B cell (primary cell): ENCODE measurements at regions not wholly inside any gene's neighbourhood (a gene's known extent, or its start where the extent isn't known, plus 50 kb on each side); places are given as distances from the start of the nearest gene placed in this dataset.

Source experiments
- ATAC-seq: fragments of 200-7000 bp; cut with Tn5 transposase; one replicate; pipeline ENCODE4 v1.10.0; 2021; ENCODE audit warnings: low read depth, mild to moderate bottlenecking, moderate number of reproducible peaks, moderate library complexity
- CTCF ChIA-PET: fragments of 350-600 bp; sonication (Branson Sonifier 250); formaldehyde crosslinking; loops from one replicate; lab custom pipeline; 2021; ENCODE audit warnings: antibody characterized with exemption, inconsistent platforms; lab: Charles Lee
- POLR2A ChIA-PET: fragments of 350-600 bp; sonication (Branson Sonifier 250); formaldehyde crosslinking; loops from one replicate; lab custom pipeline; 2021; ENCODE audit warnings: antibody characterized with exemption; lab: Charles Lee
- DNase-seq: peaks from one replicate; pipeline ENCODE4 v3.0.0; 2013
- H2AFZ ChIP-seq: 2 replicates; pipeline ENCODE4 v1.6.1; 2012; ENCODE audit warnings: mild to moderate bottlenecking, low read depth, low read length; ENCODE audit not compliant: insufficient read depth, poor library complexity, severe bottlenecking
- H3K27ac ChIP-seq, 2 donors: 1 replicate in 1 of 2; 2 replicates in 1 of 2; pipeline ENCODE4 v1.5.1; 2012 to 2013; ENCODE audit warnings: low read length in 2 of 2, mild to moderate bottlenecking in 2 of 2, moderate library complexity in 1 of 2
- H3K27me3 ChIP-seq, 4 experiments: fragments of 200-600 bp in 1 of 4; sonication (generic) in 1 of 4; replicated peaks in 1 of 4; 1 replicate in 2 of 4; 2 replicates in 2 of 4; pipeline versions ENCODE4 v1.6.1 to v1.7.0; 2013 to 2016; ENCODE audit warnings: low read length in 3 of 4, mild to moderate bottlenecking in 2 of 4, mixed read lengths in 1 of 4, moderate library complexity in 1 of 4; ENCODE audit not compliant: insufficient read depth in 4 of 4, control insufficient read depth in 3 of 4; ENCODE audit errors: control extremely low read depth in 1 of 4
- H3K36me3 ChIP-seq, 2 experiments: replicated peaks in 1 of 2; 1 replicate in 1 of 2; 2 replicates in 1 of 2; pipeline versions ENCODE4 v1.6.1 to v1.7.1; 2013; ENCODE audit warnings: low read length in 1 of 2; ENCODE audit not compliant: insufficient read depth in 2 of 2, control insufficient read depth in 1 of 2; ENCODE audit errors: control extremely low read depth in 1 of 2, extremely low read depth in 1 of 2
- H3K4me1 ChIP-seq, 2 donors: fragments of 200-600 bp in 1 of 2; sonication (generic) in 1 of 2; 1 replicate in 1 of 2; 2 replicates in 1 of 2; pipeline versions ENCODE4 v1.5.1 to v1.6.1; 2013 to 2017; ENCODE audit warnings: low read length in 2 of 2; ENCODE audit not compliant: control insufficient read depth in 2 of 2, insufficient read depth in 2 of 2
- H3K4me2 ChIP-seq: replicated peaks from 2 replicates; pipeline ENCODE3; 2012; ENCODE audit warnings: mild to moderate bottlenecking, low read depth, low read length; ENCODE audit not compliant: poor library complexity, severe bottlenecking
- H3K4me3 ChIP-seq, 5 experiments: fragments of 200-600 bp in 1 of 5; sonication (generic) in 1 of 5; 1 replicate in 3 of 5; 2 replicates in 2 of 5; pipeline versions ENCODE4 v1.5.1 to v1.7.0; 2011 to 2016; ENCODE audit warnings: low read length in 4 of 5, mild to moderate bottlenecking in 4 of 5, low read depth in 2 of 5, control low read depth in 1 of 5, moderate library complexity in 1 of 5; ENCODE audit not compliant: insufficient read depth in 1 of 5; ENCODE audit errors: control extremely low read depth in 1 of 5, extremely low read depth in 1 of 5
- H3K79me2 ChIP-seq: fragments of 200-600 bp; sonication (generic); one replicate; pipeline ENCODE4 v1.6.0; 2016; ENCODE audit warnings: low read length; ENCODE audit not compliant: control insufficient read depth, insufficient read depth
- H3K9ac ChIP-seq: fragments of 200-600 bp; sonication (generic); 2 replicates; pipeline ENCODE4 v1.6.1; 2017; ENCODE audit warnings: mild to moderate bottlenecking, low read length, moderate library complexity
- H3K9me3 ChIP-seq, 3 donors: one replicate each; pipeline versions ENCODE4 v1.6.1 to v1.7.1; 2013; ENCODE audit warnings: low read length in 2 of 3; ENCODE audit not compliant: control insufficient read depth in 2 of 3, insufficient read depth in 1 of 3; ENCODE audit errors: control extremely low read depth in 1 of 3
- H4K20me1 ChIP-seq: 2 replicates; pipeline ENCODE4 v1.6.0; 2012; ENCODE audit warnings: mild to moderate bottlenecking, low read length; ENCODE audit not compliant: insufficient read depth, control insufficient read depth, poor library complexity, severe bottlenecking
- H3K27ac Mint-ChIP-seq: one replicate; pipeline ENCODE4 v1.8.0; 2021; ENCODE audit warnings: mixed read lengths
- H3K27me3 Mint-ChIP-seq: one replicate; pipeline ENCODE4 v1.8.0; 2021; ENCODE audit warnings: mixed read lengths
- H3K4me1 Mint-ChIP-seq: one replicate; pipeline ENCODE4 v1.8.0; 2021; ENCODE audit warnings: mixed read lengths
- H3K4me3 Mint-ChIP-seq: one replicate; pipeline ENCODE4 v1.8.0; 2021; ENCODE audit warnings: mixed read lengths
- H3K9me3 Mint-ChIP-seq: one replicate; pipeline ENCODE4 v1.8.0; 2022; ENCODE audit warnings: mixed read lengths; ENCODE audit not compliant: insufficient read depth
- EZH2 ChIP-seq: IDR thresholded peaks from 2 replicates; pipeline ENCODE4 v1.6.1; 2012; ENCODE audit warnings: borderline replicate concordance, low read depth, mild to moderate bottlenecking, moderate library complexity, low read length; ENCODE audit not compliant: insufficient read depth, poor library complexity, severe bottlenecking
- WGBS: methylation state at CpG from one replicate; pipeline ENCODE4 v1.1.5; 2013; ENCODE audit warnings: missing lambda C conversion rate; ENCODE audit not compliant: insufficient coverage; 5-methylcytosine and 5-hydroxymethylcytosine counted together
- intact Hi-C: fragments of 100-400 bp; cut with micrococcal nuclease; formaldehyde crosslinking; loops from one replicate; pipeline ENCODE4 v1.10.0; 2022
- TF ChIP-seq, protein P1 (sequence below): fragments of 200-600 bp; IDR thresholded peaks from one replicate; pipeline ENCODE4 v1.8.0; 2022; ENCODE audit warnings: antibody characterized with exemption, mild to moderate bottlenecking

DNA sequence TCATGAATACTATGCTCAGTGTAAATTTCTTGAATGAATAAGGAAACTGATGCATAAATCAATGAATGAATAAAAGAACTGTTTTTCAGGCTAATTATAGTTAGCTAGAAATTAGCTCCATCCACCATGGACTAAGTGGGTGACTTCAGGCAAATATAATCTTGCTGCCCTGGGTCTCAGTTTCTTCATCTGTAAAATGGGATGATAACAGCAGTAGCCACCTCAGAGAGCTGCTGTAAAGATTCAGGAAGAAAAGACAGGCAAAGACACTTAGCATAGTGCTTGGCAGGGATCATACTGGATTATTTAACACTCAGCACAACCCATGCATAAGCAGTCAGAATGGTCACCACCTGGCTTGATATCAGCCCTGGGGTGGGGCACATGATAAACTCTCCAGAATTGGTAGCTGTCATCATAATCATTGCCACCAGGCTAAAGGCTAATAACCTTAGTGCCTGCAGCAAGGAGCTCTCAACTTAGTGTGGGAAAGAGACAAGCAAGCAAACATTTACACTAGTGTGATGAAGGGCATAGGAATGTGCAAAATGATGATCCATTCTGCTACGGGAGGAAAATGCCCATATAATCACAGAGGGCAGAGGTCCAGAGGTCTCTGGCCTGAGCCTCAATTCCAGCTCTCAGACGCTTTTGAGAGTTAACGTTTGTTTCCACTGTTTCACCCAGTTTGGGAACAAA, 234.7 kb upstream of the TBX3 start:
- Histone ChIP-seq H4K20me1 (no peaks in the 10 kb centered on the region), H3K9me3 (peaks cover 0 to 12% (median 0%) of the 10 kb centered on the region in 3 donors), H3K4me1 (no peaks in the 10 kb centered on the region), H3K27me3 (no peaks in the 10 kb centered on the region), H2AFZ (no peak overlapping the region), H3K4me3 (no peak overlapping the region), H3K9ac (no peak overlapping the region), H3K4me2 (no peak overlapping the region), H3K79me2 (no peaks in the 10 kb centered on the region), H3K36me3 (no peaks in the 10 kb centered on the region), H3K27ac (no peak overlapping the region)
- Mint-ChIP-seq H3K27ac (no peak overlapping the region), H3K27me3 (no peaks in the 10 kb centered on the region), H3K9me3 (peaks cover 4% of the 10 kb centered on the region), H3K4me1 (no peaks in the 10 kb centered on the region), H3K4me3 (no peak overlapping the region)
- ChIA-PET POLR2A (no interaction called here), CTCF (no interaction called here)
- DNase-seq (no peak), ATAC-seq (no peak)
- 51% methylated on average over 3 of the region's 3 CpGs for WGBS
- TF ChIP-seq, protein P1, sequence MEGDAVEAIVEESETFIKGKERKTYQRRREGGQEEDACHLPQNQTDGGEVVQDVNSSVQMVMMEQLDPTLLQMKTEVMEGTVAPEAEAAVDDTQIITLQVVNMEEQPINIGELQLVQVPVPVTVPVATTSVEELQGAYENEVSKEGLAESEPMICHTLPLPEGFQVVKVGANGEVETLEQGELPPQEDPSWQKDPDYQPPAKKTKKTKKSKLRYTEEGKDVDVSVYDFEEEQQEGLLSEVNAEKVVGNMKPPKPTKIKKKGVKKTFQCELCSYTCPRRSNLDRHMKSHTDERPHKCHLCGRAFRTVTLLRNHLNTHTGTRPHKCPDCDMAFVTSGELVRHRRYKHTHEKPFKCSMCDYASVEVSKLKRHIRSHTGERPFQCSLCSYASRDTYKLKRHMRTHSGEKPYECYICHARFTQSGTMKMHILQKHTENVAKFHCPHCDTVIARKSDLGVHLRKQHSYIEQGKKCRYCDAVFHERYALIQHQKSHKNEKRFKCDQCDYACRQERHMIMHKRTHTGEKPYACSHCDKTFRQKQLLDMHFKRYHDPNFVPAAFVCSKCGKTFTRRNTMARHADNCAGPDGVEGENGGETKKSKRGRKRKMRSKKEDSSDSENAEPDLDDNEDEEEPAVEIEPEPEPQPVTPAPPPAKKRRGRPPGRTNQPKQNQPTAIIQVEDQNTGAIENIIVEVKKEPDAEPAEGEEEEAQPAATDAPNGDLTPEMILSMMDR: no peak
- no peak for TF ChIP-seq EZH2
- intact Hi-C loops: no loop called here

DNA sequence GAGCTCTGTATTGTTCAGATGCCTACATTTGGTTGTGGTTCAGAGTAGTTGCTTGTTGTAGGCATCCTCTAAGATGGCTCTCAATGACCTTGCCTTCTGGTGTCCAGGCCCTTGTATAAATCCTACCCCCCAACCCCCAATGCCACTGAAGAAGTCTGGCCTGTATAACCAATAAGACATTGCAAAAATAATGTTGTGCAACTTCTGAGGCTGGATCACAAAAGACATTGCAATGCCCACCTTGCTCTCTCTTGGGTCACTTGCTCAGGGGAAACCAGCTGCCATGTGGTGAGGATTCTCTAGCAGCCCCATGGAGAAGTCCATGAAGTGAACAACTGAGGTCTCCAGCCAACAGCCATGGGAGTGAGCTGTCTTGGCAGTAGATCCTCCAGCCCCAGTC, 234.0 kb upstream of the TBX3 start:
- Mint-ChIP-seq H3K27ac (no peak overlapping the region), H3K4me1 (no peaks in the 10 kb centered on the region)
- CTCF ChIA-PET: interaction anchor here (1.1 kb wide), 1 partner anchor 9 kb away, joined by 3 read pairs; no protein-coding TSS in a partner anchor

More for the DNA sequence above, 234.0 kb upstream of the TBX3 start:
- Histone ChIP-seq H3K27me3 (no peaks in the 10 kb centered on the region), H3K27ac (no peak overlapping the region), H3K9me3 (peaks cover 0 to 12% (median 0%) of the 10 kb centered on the region in 3 donors), H4K20me1 (no peaks in the 10 kb centered on the region), H2AFZ (no peak overlapping the region), H3K4me3 (no peak overlapping the region), H3K36me3 (no peaks in the 10 kb centered on the region), H3K4me2 (no peak overlapping the region), H3K4me1 (no peaks in the 10 kb centered on the region), H3K79me2 (no peaks in the 10 kb centered on the region), H3K9ac (no peak overlapping the region)
- Mint-ChIP-seq H3K4me3 (no peak overlapping the region), H3K27me3 (no peaks in the 10 kb centered on the region), H3K9me3 (peaks cover 3% of the 10 kb centered on the region)
- ATAC-seq (no peak), DNase-seq (no peak)
- intact Hi-C loops: no loop called here
- POLR2A ChIA-PET: no interaction called here
- TF ChIP-seq, protein P1: no peak
- no peak for TF ChIP-seq EZH2
